HUES48 (cell line): ENCODE measurements at regions not wholly inside any gene's neighbourhood (a gene's known extent, or its start where the extent isn't known, plus 50 kb on each side); places are given as distances from the start of the nearest gene placed in this dataset.
A peak's percentile ranks its signal among the peaks of the same experiment; 100 is the strongest.

Experiments
- H3K27ac ChIP-seq: one replicate; pipeline ENCODE4 v1.7.0; 2013; ENCODE audit warnings: low read depth, low read length, inconsistent platforms
- H3K27me3 ChIP-seq: 2 replicates; pipeline ENCODE4 v1.6.1; 2013; ENCODE audit warnings: mild to moderate bottlenecking, low read length; ENCODE audit not compliant: control insufficient read depth, insufficient read depth
- H3K36me3 ChIP-seq: 2 replicates; pipeline ENCODE4 v1.6.1; 2013; ENCODE audit warnings: low read length; ENCODE audit not compliant: control insufficient read depth, insufficient read depth
- H3K4me1 ChIP-seq: 2 replicates; pipeline ENCODE4 v1.6.1; 2013; ENCODE audit warnings: mild to moderate bottlenecking, low read length; ENCODE audit not compliant: control insufficient read depth, insufficient read depth
- H3K4me3 ChIP-seq: 2 replicates; pipeline ENCODE4 v1.5.1; 2013; ENCODE audit warnings: mild to moderate bottlenecking, low read depth, low read length
- H3K9ac ChIP-seq: 2 replicates; pipeline ENCODE4 v1.6.1; 2013; ENCODE audit warnings: mild to moderate bottlenecking, low read depth, low read length, moderate library complexity
- H3K9me3 ChIP-seq: 2 replicates; pipeline ENCODE4 v1.6.1; 2013; ENCODE audit warnings: low read length; ENCODE audit not compliant: control insufficient read depth, insufficient read depth

- peaks cover 8% of the 10 kb centered on the region; the same call in 1 of the 2 replicates for H3K9me3 ChIP-seq
- H3K27me3 ChIP-seq = no peaks in the 10 kb centered on the region
- peaks cover 37% of the 10 kb centered on the region for H3K4me1 ChIP-seq
- H3K4me3 ChIP-seq = no peak overlapping the region
- peak overlapping the region; percentile 63 for H3K27ac ChIP-seq
- H3K36me3 ChIP-seq = no peaks in the 10 kb centered on the region
- H3K9ac ChIP-seq = no peak overlapping the region
These were observed 306.8 kb downstream of the ZNF608 start for GRCh38 chr5:124439609-124440008.

GRCh38 chr5:124438903-124439281 lies 307.5 kb downstream of the ZNF608 start:
- Histone ChIP-seq H3K27ac (peak overlapping the region; percentile 63), H3K36me3 (no peaks in the 10 kb centered on the region), H3K4me3 (peak overlapping the region; percentile 3; the same call in 1 of the 2 replicates), H3K27me3 (no peaks in the 10 kb centered on the region), H3K4me1 (peaks cover 37% of the 10 kb centered on the region), H3K9ac (peak overlapping the region; percentile 37; the same call in 1 of the 2 replicates), H3K9me3 (peaks cover 15% of the 10 kb centered on the region)

GRCh38 chr5:124438026-124438902 lies 308.2 kb downstream of the ZNF608 start:
- Histone ChIP-seq H3K9me3 (peaks cover 15% of the 10 kb centered on the region), H3K36me3 (no peaks in the 10 kb centered on the region), H3K9ac (0 out of 2 replicates have a peak overlapping the region, but pooled peaks have one; percentile 37), H3K27me3 (no peaks in the 10 kb centered on the region), H3K27ac (peak overlapping the region; percentile 63), H3K4me3 (peak overlapping the region; percentile 3; the same call in 1 of the 2 replicates), H3K4me1 (peaks cover 37% of the 10 kb centered on the region)

GRCh38 chr5:124436294-124436693 lies 310.1 kb downstream of the ZNF608 start:
- Histone ChIP-seq H3K4me3 (no peak overlapping the region), H3K27ac (no peak overlapping the region), H3K4me1 (peaks cover 34% of the 10 kb centered on the region), H3K9ac (no peak overlapping the region), H3K27me3 (no peaks in the 10 kb centered on the region), H3K9me3 (peaks cover 15% of the 10 kb centered on the region), H3K36me3 (no peaks in the 10 kb centered on the region)

GRCh38 chr5:124433170-124433569 lies 313.3 kb downstream of the ZNF608 start:
- Histone ChIP-seq H3K9ac (no peak overlapping the region), H3K27me3 (no peaks in the 10 kb centered on the region), H3K4me3 (no peak overlapping the region), H3K4me1 (peaks cover 7% of the 10 kb centered on the region), H3K9me3 (peaks cover 15% of the 10 kb centered on the region), H3K27ac (no peak overlapping the region), H3K36me3 (no peaks in the 10 kb centered on the region)

- Histone ChIP-seq H3K4me1 (no peaks in the 10 kb centered on the region), H3K9me3 (peaks cover 8% of the 10 kb centered on the region), H3K27me3 (no peaks in the 10 kb centered on the region), H3K27ac (no peak overlapping the region), H3K4me3 (no peak overlapping the region), H3K9ac (no peak overlapping the region), H3K36me3 (no peaks in the 10 kb centered on the region)
These were observed 324.9 kb downstream of the ZNF608 start for GRCh38 chr5:124421584-124421983.

GRCh38 chr5:124420952-124421351 lies 325.5 kb downstream of the ZNF608 start:
- Histone ChIP-seq H3K4me3 (no peak overlapping the region), H3K27ac (no peak overlapping the region), H3K9ac (no peak overlapping the region), H3K9me3 (peaks cover 8% of the 10 kb centered on the region), H3K27me3 (no peaks in the 10 kb centered on the region), H3K36me3 (no peaks in the 10 kb centered on the region), H3K4me1 (no peaks in the 10 kb centered on the region)

- H3K27ac ChIP-seq = no peak overlapping the region
- H3K4me3 ChIP-seq = no peak overlapping the region
- no peaks in the 10 kb centered on the region for H3K36me3 ChIP-seq
- no peaks in the 10 kb centered on the region for H3K4me1 ChIP-seq
- no peaks in the 10 kb centered on the region for H3K27me3 ChIP-seq
- H3K9me3 ChIP-seq = peaks cover 8% of the 10 kb centered on the region
- no peak overlapping the region for H3K9ac ChIP-seq
These were observed 326.9 kb downstream of the ZNF608 start for GRCh38 chr5:124419531-124419930.

GRCh38 chr5:124418390-124418789 lies 328.0 kb downstream of the ZNF608 start:
- Histone ChIP-seq H3K27me3 (no peaks in the 10 kb centered on the region), H3K27ac (no peak overlapping the region), H3K4me1 (no peaks in the 10 kb centered on the region), H3K9me3 (peaks cover 4% of the 10 kb centered on the region), H3K9ac (no peak overlapping the region), H3K36me3 (no peaks in the 10 kb centered on the region), H3K4me3 (no peak overlapping the region)

GRCh38 chr5:124417196-124417595 lies 329.2 kb downstream of the ZNF608 start:
- no peak overlapping the region for H3K4me3 ChIP-seq
- no peaks in the 10 kb centered on the region for H3K27me3 ChIP-seq
- no peaks in the 10 kb centered on the region for H3K9me3 ChIP-seq
- H3K9ac ChIP-seq = no peak overlapping the region
- no peaks in the 10 kb centered on the region for H3K4me1 ChIP-seq
- H3K36me3 ChIP-seq = no peaks in the 10 kb centered on the region
- H3K27ac ChIP-seq = no peak overlapping the region

- no peaks in the 10 kb centered on the region for H3K27me3 ChIP-seq
- no peaks in the 10 kb centered on the region for H3K36me3 ChIP-seq
- H3K4me1 ChIP-seq = no peaks in the 10 kb centered on the region
- H3K9ac ChIP-seq = no peak overlapping the region
- no peak overlapping the region for H3K27ac ChIP-seq
- no peak overlapping the region for H3K4me3 ChIP-seq
- no peaks in the 10 kb centered on the region for H3K9me3 ChIP-seq
These were observed 329.8 kb downstream of the ZNF608 start for GRCh38 chr5:124416627-124417026.
